Caco-2 (cell line): ENCODE measurements at regions not wholly inside any gene's neighbourhood (a gene's known extent, or its start where the extent isn't known, plus 50 kb on each side); places are given as distances from the start of the nearest gene placed in this dataset.

Source experiments
- BruUV-seq: library from RNA; stranded (reverse); fragments of 400-500 nt; replicated peaks from 2 replicates; lab custom pipeline; 2021; lab: Mats Ljungman, UMichigan
- CTCF ChIA-PET: fragments of 300-600 bp; sonication (Branson Sonifier 250); formaldehyde crosslinking; loops from one replicate; lab custom pipeline; 2022; ENCODE audit warnings: antibody characterized with exemption; lab: Charles Lee
- POLR2A ChIA-PET: fragments of 300-600 bp; sonication (Branson Sonifier 250); formaldehyde crosslinking; loops from one replicate; lab custom pipeline; 2022; ENCODE audit warnings: antibody characterized with exemption; lab: Charles Lee
- DNase-seq, 2 experiments: peaks; one replicate each; pipeline versions ENCODE4 v3.0.0 to v3.0.0-alpha.2; 2020 to 2022
- H3K27me3 ChIP-seq: replicated peaks from 2 replicates; pipeline ENCODE4 v1.6.0; 2011; ENCODE audit warnings: low read length; ENCODE audit not compliant: control insufficient read depth, insufficient read depth
- H3K36me3 ChIP-seq: 2 replicates; pipeline ENCODE4 v1.5.1; 2011; ENCODE audit warnings: low read length; ENCODE audit not compliant: control insufficient read depth, insufficient read depth
- H3K4me1 ChIP-seq: fragments of 250-450 bp; sonication (Bioruptor Pico); 2 replicates; pipeline ENCODE4 v1.5.1; 2020; ENCODE audit warnings: mild to moderate bottlenecking
- H3K4me3 ChIP-seq: 2 replicates; pipeline ENCODE4 v1.5.1; 2011; ENCODE audit warnings: low read depth, mild to moderate bottlenecking, control low read depth, low read length
- H3K9me3 ChIP-seq: fragments of 250-450 bp; sonication (Bioruptor Pico); 2 replicates; pipeline ENCODE4 v1.5.1; 2020; ENCODE audit warnings: mild to moderate bottlenecking, moderate library complexity
- H3K27ac Mint-ChIP-seq: one replicate; pipeline ENCODE4 v1.8.0; 2022; ENCODE audit warnings: mixed read lengths; ENCODE audit not compliant: unreplicated experiment
- H3K27me3 Mint-ChIP-seq: one replicate; pipeline ENCODE4 v1.8.0; 2022; ENCODE audit warnings: mixed read lengths; ENCODE audit not compliant: insufficient read depth, unreplicated experiment
- H3K36me3 Mint-ChIP-seq: one replicate; pipeline ENCODE4 v1.8.0; 2022; ENCODE audit warnings: mild to moderate bottlenecking, mixed read lengths; ENCODE audit not compliant: insufficient read depth, unreplicated experiment
- H3K4me1 Mint-ChIP-seq: one replicate; pipeline ENCODE4 v1.8.0; 2022; ENCODE audit warnings: low read depth, mixed read lengths; ENCODE audit not compliant: unreplicated experiment
- H3K4me3 Mint-ChIP-seq: one replicate; pipeline ENCODE4 v1.8.0; 2022; ENCODE audit warnings: mild to moderate bottlenecking, moderate library complexity, mixed read lengths; ENCODE audit not compliant: unreplicated experiment
- H3K9me3 Mint-ChIP-seq: one replicate; pipeline ENCODE4 v1.8.0; 2022; ENCODE audit warnings: mixed read lengths; ENCODE audit not compliant: unreplicated experiment
- intact Hi-C: fragments of 100-400 bp; cut with micrococcal nuclease; formaldehyde crosslinking; loops from one replicate; pipeline ENCODE4 v1.10.0; 2022; ENCODE audit not compliant: unreplicated experiment
- TF ChIP-seq, protein P1 (sequence below), 2 experiments: fragments of 200-600 bp in 1 of 2; IDR thresholded peaks; 1 replicate in 1 of 2; 2 replicates in 1 of 2; pipeline versions ENCODE4 v1.5.1 to v1.8.0; 2011 to 2022; ENCODE audit warnings: antibody characterized with exemption in 1 of 2, control low read depth in 1 of 2, inconsistent platforms in 1 of 2, low read depth in 1 of 2, low read length in 1 of 2, mild to moderate bottlenecking in 1 of 2, moderate library complexity in 1 of 2; ENCODE audit not compliant: insufficient read depth in 1 of 2, severe bottlenecking in 1 of 2, unreplicated experiment in 1 of 2

DNA sequence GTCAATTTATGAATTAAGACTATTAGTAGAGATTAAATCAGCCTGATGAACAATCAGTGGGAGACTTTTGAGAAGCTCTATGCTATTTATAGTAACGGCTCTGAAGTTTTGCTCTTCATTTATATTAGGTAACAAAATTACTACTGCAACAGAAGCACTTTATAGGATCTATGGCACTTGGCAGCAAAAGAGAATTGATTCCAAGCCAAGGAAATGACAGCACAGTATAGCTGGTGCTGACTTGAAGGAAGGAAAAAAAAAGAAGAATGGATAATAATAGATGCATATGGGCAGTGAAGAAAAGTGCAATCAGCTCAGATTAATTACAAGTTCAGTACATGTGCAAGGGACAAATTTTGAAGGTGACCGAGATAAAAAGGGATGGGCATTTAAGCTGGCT lies 228.2 kb upstream of the PPFIA2 start:
- TF ChIP-seq, protein P1, sequence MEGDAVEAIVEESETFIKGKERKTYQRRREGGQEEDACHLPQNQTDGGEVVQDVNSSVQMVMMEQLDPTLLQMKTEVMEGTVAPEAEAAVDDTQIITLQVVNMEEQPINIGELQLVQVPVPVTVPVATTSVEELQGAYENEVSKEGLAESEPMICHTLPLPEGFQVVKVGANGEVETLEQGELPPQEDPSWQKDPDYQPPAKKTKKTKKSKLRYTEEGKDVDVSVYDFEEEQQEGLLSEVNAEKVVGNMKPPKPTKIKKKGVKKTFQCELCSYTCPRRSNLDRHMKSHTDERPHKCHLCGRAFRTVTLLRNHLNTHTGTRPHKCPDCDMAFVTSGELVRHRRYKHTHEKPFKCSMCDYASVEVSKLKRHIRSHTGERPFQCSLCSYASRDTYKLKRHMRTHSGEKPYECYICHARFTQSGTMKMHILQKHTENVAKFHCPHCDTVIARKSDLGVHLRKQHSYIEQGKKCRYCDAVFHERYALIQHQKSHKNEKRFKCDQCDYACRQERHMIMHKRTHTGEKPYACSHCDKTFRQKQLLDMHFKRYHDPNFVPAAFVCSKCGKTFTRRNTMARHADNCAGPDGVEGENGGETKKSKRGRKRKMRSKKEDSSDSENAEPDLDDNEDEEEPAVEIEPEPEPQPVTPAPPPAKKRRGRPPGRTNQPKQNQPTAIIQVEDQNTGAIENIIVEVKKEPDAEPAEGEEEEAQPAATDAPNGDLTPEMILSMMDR (IDR thresholded peaks at IDR 0.05; ENCODE audit: insufficient read depth in 1 of 2, low read depth in 1 of 2, low read length in 1 of 2, severe bottlenecking in 1 of 2, unreplicated experiment in 1 of 2), result no peak
- Histone ChIP-seq H3K4me3 (no peak overlapping the region), H3K27me3 (no peaks in the 10 kb centered on the region), H3K9me3 (no peaks in the 10 kb centered on the region), H3K36me3 (no peaks in the 10 kb centered on the region), H3K4me1 (no peaks in the 10 kb centered on the region)
- Mint-ChIP-seq H3K9me3 (no peaks in the 10 kb centered on the region), H3K4me3 (no peak overlapping the region), H3K4me1 (no peaks in the 10 kb centered on the region), H3K27ac (no peak overlapping the region), H3K27me3 (no peaks in the 10 kb centered on the region), H3K36me3 (no peaks in the 10 kb centered on the region)
- no peak for DNase-seq
- BruUV-seq, result no TSS peak
- intact Hi-C loops, result no loop called here
- CTCF ChIA-PET, result no interaction called here
- POLR2A ChIA-PET, result no interaction called here

DNA sequence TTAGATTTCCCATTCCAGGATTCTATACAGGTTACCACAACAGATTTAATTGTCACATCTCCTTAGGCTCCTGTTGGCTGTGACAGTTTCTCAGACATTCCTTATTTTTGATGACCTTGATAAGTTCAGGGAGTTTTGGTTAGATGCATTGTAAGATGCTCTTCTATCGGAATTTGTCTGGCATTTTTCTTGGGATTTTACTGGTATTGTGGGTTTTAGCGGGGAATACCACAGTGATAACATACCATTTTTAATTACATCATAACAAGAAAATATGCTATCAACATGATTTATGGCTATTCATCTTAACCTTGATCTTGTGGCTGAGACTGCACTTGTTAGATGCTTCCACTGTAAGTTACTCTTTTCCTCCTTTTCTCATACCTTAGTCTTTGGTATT lies 217.5 kb upstream of the PPFIA2 start:
- intact Hi-C loops, result no loop called here
- no peaks in the 10 kb centered on the region for H3K27me3 ChIP-seq
- no peaks in the 10 kb centered on the region for H3K36me3 ChIP-seq
- Mint-ChIP-seq H3K27ac (no peak overlapping the region), H3K9me3 (peaks cover 14% of the 10 kb centered on the region), H3K36me3 (no peaks in the 10 kb centered on the region), H3K4me1 (no peaks in the 10 kb centered on the region), H3K27me3 (no peaks in the 10 kb centered on the region), H3K4me3 (no peak overlapping the region)
- no peaks in the 10 kb centered on the region for H3K9me3 ChIP-seq
- ChIA-PET CTCF (no interaction called here), POLR2A (no interaction called here)
- no peaks in the 10 kb centered on the region for H3K4me1 ChIP-seq
- BruUV-seq, result no TSS peak
- no peak overlapping the region for H3K4me3 ChIP-seq
- TF ChIP-seq, protein P1 (IDR thresholded peaks at IDR 0.05; ENCODE audit: insufficient read depth in 1 of 2, low read depth in 1 of 2, low read length in 1 of 2, severe bottlenecking in 1 of 2, unreplicated experiment in 1 of 2), result no peak
- no peak for DNase-seq

DNA sequence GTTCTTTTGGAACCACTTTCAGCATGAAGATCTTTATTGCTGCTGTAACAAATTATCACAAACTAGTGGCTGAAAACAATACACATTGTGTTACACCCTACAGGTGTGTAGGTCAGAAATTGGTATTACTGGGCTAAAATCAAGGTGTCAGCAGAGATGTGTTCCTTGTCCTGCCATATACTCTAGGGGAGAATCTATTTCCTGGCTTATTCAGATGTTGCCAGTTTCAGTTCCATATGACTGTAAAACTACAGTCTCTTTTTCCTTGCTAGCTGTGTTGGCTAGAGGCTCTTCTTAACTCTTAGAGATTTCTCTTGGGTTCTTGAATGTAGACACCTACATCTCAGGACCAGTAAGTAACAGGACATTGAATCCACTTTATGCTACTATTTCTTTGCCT lies 215.6 kb upstream of the PPFIA2 start:
- H3K27ac Mint-ChIP-seq, result no peak overlapping the region
- H3K36me3 ChIP-seq, result no peaks in the 10 kb centered on the region
- TF ChIP-seq, protein P1 (IDR thresholded peaks at IDR 0.05; ENCODE audit: insufficient read depth in 1 of 2, low read depth in 1 of 2, low read length in 1 of 2, severe bottlenecking in 1 of 2, unreplicated experiment in 1 of 2), result no peak
- POLR2A ChIA-PET, result no interaction called here
- no peaks in the 10 kb centered on the region for H3K9me3 Mint-ChIP-seq
- no peaks in the 10 kb centered on the region for H3K27me3 Mint-ChIP-seq
- no TSS peak for BruUV-seq
- H3K4me1 Mint-ChIP-seq, result no peaks in the 10 kb centered on the region
- no peaks in the 10 kb centered on the region for H3K27me3 ChIP-seq
- H3K4me3 Mint-ChIP-seq, result no peak overlapping the region
- H3K4me3 ChIP-seq, result no peak overlapping the region
- intact Hi-C loops, result no loop called here
- CTCF ChIA-PET, result no interaction called here
- DNase-seq, result no peak
- no peaks in the 10 kb centered on the region for H3K4me1 ChIP-seq
- no peaks in the 10 kb centered on the region for H3K36me3 Mint-ChIP-seq
- no peaks in the 10 kb centered on the region for H3K9me3 ChIP-seq
